ENCODE measurements at regions not wholly inside any gene's neighbourhood (a gene's known extent, or its start where the extent isn't known, plus 50 kb on each side); places are given as distances from the start of the nearest gene placed in this dataset.

GRCh38 chr2:35963824-35964223, 391.8 kb upstream of the CRIM1 start:
- Histone ChIP-seq H3K79me2 (ENCODE audit: insufficient read depth, low read length) (no peaks in the 10 kb centered on the region), H3K9ac (ENCODE audit: insufficient read depth, low read length, poor library complexity, severe bottlenecking) (no peak overlapping the region), H3K36me3 (replicated peaks in 1 of 2; ENCODE audit: control insufficient read depth in 1 of 2, insufficient read depth in 2 of 2, low read length in 2 of 2) (no peaks in the 10 kb centered on the region), H3K4me2 (replicated peaks; ENCODE audit: extremely low read depth, low read length, poor library complexity, severe bottlenecking) (no peak overlapping the region), H3K9me3 (replicated peaks in 1 of 2; ENCODE audit: control insufficient read depth in 1 of 2, insufficient read depth in 1 of 2, low read length in 2 of 2) (peaks cover 0 to 7% of the 10 kb centered on the region in 2 donors), H3K27me3 (ENCODE audit: control insufficient read depth in 2 of 2, insufficient read depth in 2 of 2, low read length in 2 of 2) (no peaks in the 10 kb centered on the region), H2AFZ (ENCODE audit: insufficient read depth, low read depth, low read length, poor library complexity, severe bottlenecking) (no peak overlapping the region), H3K4me3 (replicated peaks in 1 of 3; ENCODE audit: low read depth in 2 of 3, low read length in 3 of 3) (no peak overlapping the region), H3K27ac (ENCODE audit: low read depth in 1 of 2, low read length in 2 of 2) (no peak overlapping the region), H3K4me1 (ENCODE audit: control insufficient read depth in 1 of 2, insufficient read depth in 2 of 2, low read length in 2 of 2) (no peaks in the 10 kb centered on the region), H4K20me1 (ENCODE audit: insufficient read depth, low read length) (no peaks in the 10 kb centered on the region)
- no peaks in the 10 kb centered on the region for H3K36me3 Mint-ChIP-seq
- peaks cover 0 to 2% (median 0%) of the 10 kb centered on the region in 3 donors for H3K27me3 Mint-ChIP-seq (ENCODE audit: low read depth in 3 of 3)
- WGBS (ENCODE audit: insufficient coverage): no CpG with 5 or more reads among the region's 3 CpGs
- DNase-seq: no peak
- peaks cover 0 to 11% (median 3%) of the 10 kb centered on the region in 7 donors for H3K9me3 Mint-ChIP-seq
- H3K4me3 Mint-ChIP-seq: no peak overlapping the region
- no peak for TF ChIP-seq CTCF (IDR thresholded peaks at IDR 0.05)
- H3K27ac Mint-ChIP-seq: no peak overlapping the region
- intact Hi-C loops (cut with micrococcal nuclease): no loop called here
- H3K4me1 Mint-ChIP-seq: no peaks in the 10 kb centered on the region

GRCh38 chr2:35963357-35963756, 392.2 kb upstream of the CRIM1 start:
- Histone ChIP-seq H2AFZ (ENCODE audit: insufficient read depth, low read depth, low read length, poor library complexity, severe bottlenecking) (no peak overlapping the region), H3K27ac (ENCODE audit: low read depth in 1 of 2, low read length in 2 of 2) (no peak overlapping the region), H3K27me3 (ENCODE audit: control insufficient read depth in 2 of 2, insufficient read depth in 2 of 2, low read length in 2 of 2) (no peaks in the 10 kb centered on the region), H3K9me3 (replicated peaks in 1 of 2; ENCODE audit: control insufficient read depth in 1 of 2, insufficient read depth in 1 of 2, low read length in 2 of 2) (peaks cover 0 to 7% of the 10 kb centered on the region in 2 donors), H3K79me2 (ENCODE audit: insufficient read depth, low read length) (no peaks in the 10 kb centered on the region), H3K4me2 (replicated peaks; ENCODE audit: extremely low read depth, low read length, poor library complexity, severe bottlenecking) (no peak overlapping the region), H3K9ac (ENCODE audit: insufficient read depth, low read length, poor library complexity, severe bottlenecking) (no peak overlapping the region), H3K4me1 (ENCODE audit: control insufficient read depth in 1 of 2, insufficient read depth in 2 of 2, low read length in 2 of 2) (no peaks in the 10 kb centered on the region), H4K20me1 (ENCODE audit: insufficient read depth, low read length) (no peaks in the 10 kb centered on the region), H3K36me3 (replicated peaks in 1 of 2; ENCODE audit: control insufficient read depth in 1 of 2, insufficient read depth in 2 of 2, low read length in 2 of 2) (no peaks in the 10 kb centered on the region), H3K4me3 (replicated peaks in 1 of 3; ENCODE audit: low read depth in 2 of 3, low read length in 3 of 3) (no peak overlapping the region)
- H3K9me3 Mint-ChIP-seq: peaks cover 0 to 11% (median 3%) of the 10 kb centered on the region in 7 donors
- WGBS (ENCODE audit: insufficient coverage): no CpG with 5 or more reads among the region's 2 CpGs
- no peak for TF ChIP-seq CTCF (IDR thresholded peaks at IDR 0.05)
- H3K4me1 Mint-ChIP-seq: no peaks in the 10 kb centered on the region
- intact Hi-C loops (cut with micrococcal nuclease): no loop called here
- H3K27ac Mint-ChIP-seq: no peak overlapping the region
- DNase-seq: no peak
- H3K27me3 Mint-ChIP-seq (ENCODE audit: low read depth in 3 of 3): peaks cover 0 to 2% (median 0%) of the 10 kb centered on the region in 3 donors
- H3K4me3 Mint-ChIP-seq: no peak overlapping the region
- no peaks in the 10 kb centered on the region for H3K36me3 Mint-ChIP-seq

Data from CD14-positive monocyte (primary cell).